Liver (tissue), 3 donors: ENCODE measurements at regions not wholly inside any gene's neighbourhood (a gene's known extent, or its start where the extent isn't known, plus 50 kb on each side); places are given as distances from the start of the nearest gene placed in this dataset.

Source experiments
- CTCF ChIP-seq: fragments of 150-350 bp; IDR thresholded peaks from 2 replicates; pipeline ENCODE4 v1.5.1; 2017; ENCODE audit warnings: improper control_type of control experiment, low read depth, low read length; ENCODE audit not compliant: missing input control
- GABPA ChIP-seq, 2 donors: IDR thresholded peaks in 1 of 2; conservative IDR thresholded peaks in 1 of 2; 2 replicates each; pipeline ENCODE4 v1.6.1; 2016; ENCODE audit warnings: antibody characterized with exemption in 2 of 2, mild to moderate bottlenecking in 1 of 2, moderate library complexity in 1 of 2
- REST ChIP-seq: IDR thresholded peaks from 2 replicates; pipeline ENCODE4 v1.6.1; 2016; ENCODE audit warnings: antibody characterized with exemption, mild to moderate bottlenecking
- TF ChIP-seq, protein P1 (sequence below): IDR thresholded peaks from 2 replicates; pipeline ENCODE4 v1.6.1; 2016; ENCODE audit warnings: antibody characterized with exemption
- donor health status: healthy.
- donor health status: healthy.

DNA sequence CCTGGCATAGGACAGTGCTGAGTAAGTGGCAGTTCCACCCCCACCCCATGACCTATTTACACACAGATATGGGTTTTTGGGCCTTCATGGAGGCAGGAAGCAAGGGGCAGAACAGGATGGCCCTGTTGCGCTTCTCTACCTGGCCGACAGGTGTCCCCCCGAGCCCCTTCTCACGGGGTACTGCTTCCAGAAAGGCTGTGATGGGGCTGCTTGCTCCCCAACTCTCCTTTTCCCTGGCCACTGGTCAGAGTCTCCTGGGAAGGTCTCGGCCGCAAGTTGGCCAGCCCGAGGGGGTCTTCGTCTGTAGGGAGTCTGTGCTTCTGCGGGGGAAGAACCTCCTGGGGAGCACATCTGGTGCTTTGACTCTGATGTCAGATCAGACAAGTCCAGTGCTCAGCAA, 139.8 kb upstream of the TNS3 start:
- TF ChIP-seq CTCF (no peak), GABPA (IDR thresholded peaks at IDR 0.05 in 1 of 2, conservative IDR thresholded peaks at IDR 0.05 in 1 of 2) (no peak), REST (no peak)
- TF ChIP-seq, protein P1, sequence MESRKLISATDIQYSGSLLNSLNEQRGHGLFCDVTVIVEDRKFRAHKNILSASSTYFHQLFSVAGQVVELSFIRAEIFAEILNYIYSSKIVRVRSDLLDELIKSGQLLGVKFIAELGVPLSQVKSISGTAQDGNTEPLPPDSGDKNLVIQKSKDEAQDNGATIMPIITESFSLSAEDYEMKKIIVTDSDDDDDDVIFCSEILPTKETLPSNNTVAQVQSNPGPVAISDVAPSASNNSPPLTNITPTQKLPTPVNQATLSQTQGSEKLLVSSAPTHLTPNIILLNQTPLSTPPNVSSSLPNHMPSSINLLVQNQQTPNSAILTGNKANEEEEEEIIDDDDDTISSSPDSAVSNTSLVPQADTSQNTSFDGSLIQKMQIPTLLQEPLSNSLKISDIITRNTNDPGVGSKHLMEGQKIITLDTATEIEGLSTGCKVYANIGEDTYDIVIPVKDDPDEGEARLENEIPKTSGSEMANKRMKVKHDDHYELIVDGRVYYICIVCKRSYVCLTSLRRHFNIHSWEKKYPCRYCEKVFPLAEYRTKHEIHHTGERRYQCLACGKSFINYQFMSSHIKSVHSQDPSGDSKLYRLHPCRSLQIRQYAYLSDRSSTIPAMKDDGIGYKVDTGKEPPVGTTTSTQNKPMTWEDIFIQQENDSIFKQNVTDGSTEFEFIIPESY = no peak
